ENCODE measurements at regions not wholly inside any gene's neighbourhood (a gene's known extent, or its start where the extent isn't known, plus 50 kb on each side); places are given as distances from the start of the nearest gene placed in this dataset.

GRCh38 chr2:83172841-83173240 is 1286.2 kb downstream of the SUCLG1 start:
- in situ Hi-C loops (cut with MboI) (no loop called here), intact Hi-C loops (cut with micrococcal nuclease; ENCODE audit: unreplicated experiment) (no loop called here)
- H2AFZ ChIP-seq (ENCODE audit: control insufficient read depth, low read depth, low read length), result no peak overlapping the region
- no TSS peak for BruUV-seq (replicated peaks)
- FAIRE-seq, result no peak
- RAD21 ChIA-PET (ENCODE audit: unreplicated experiment), result no interaction called here
- H3K27me3 ChIP-seq (replicated peaks in 1 of 2; ENCODE audit: control insufficient read depth in 2 of 2, insufficient read depth in 2 of 2, low read length in 1 of 2), result no peaks in the 10 kb centered on the region
- H3K79me2 ChIP-seq (ENCODE audit: control insufficient read depth, insufficient read depth, low read length), result no peaks in the 10 kb centered on the region
- no peak overlapping the region for H3K9ac ChIP-seq (ENCODE audit: control insufficient read depth, insufficient read depth, low read length)
- H3K4me1 ChIP-seq (ENCODE audit: control insufficient read depth, insufficient read depth, low read length), result no peaks in the 10 kb centered on the region
- TF ChIP-seq ZSCAN29 (IDR thresholded peaks at IDR 0.05), result no peak
- no peak for TF ChIP-seq E4F1 (IDR thresholded peaks at IDR 0.05; ENCODE audit: borderline replicate concordance, partially characterized antibody)
- no peak for TF ChIP-seq SMAD5 (IDR thresholded peaks at IDR 0.05; ENCODE audit: low read depth)
- TF ChIP-seq NFYB (IDR thresholded peaks at IDR 0.05; ENCODE audit: insufficient read depth, low read depth, low read length), result no peak
- no peak for TF ChIP-seq BCL11A (IDR thresholded peaks at IDR 0.05; ENCODE audit: low read depth, low read length)
- no peak for TF ChIP-seq PBX3 (IDR thresholded peaks at IDR 0.05; ENCODE audit: insufficient replicate concordance, low read depth, low read length)
- no peak for TF ChIP-seq TARDBP (IDR thresholded peaks at IDR 0.05; ENCODE audit: borderline replicate concordance)
- no peak for TF ChIP-seq IRF4 (IDR thresholded peaks at IDR 0.05; ENCODE audit: low read depth, low read length)
- TF ChIP-seq MXI1 (IDR thresholded peaks at IDR 0.05; ENCODE audit: low read depth, low read length), result no peak
- no peak for TF ChIP-seq HDAC6 (IDR thresholded peaks at IDR 0.05; ENCODE audit: unreplicated experiment)
- no peak for TF ChIP-seq SRF (IDR thresholded peaks at IDR 0.05; ENCODE audit: low read depth in 2 of 2, low read length in 2 of 2)
- no peak for TF ChIP-seq POLR2A (IDR thresholded peaks at IDR 0.05; ENCODE audit: low read depth, low read length)
- no peaks in the 10 kb centered on the region for H4K20me1 ChIP-seq (ENCODE audit: control insufficient read depth, insufficient read depth)
- H3K27ac ChIP-seq (ENCODE audit: control insufficient read depth, insufficient read depth), result no peak overlapping the region
- no peak overlapping the region for H3K4me2 ChIP-seq (ENCODE audit: control insufficient read depth, insufficient read depth)
- no peaks in the 10 kb centered on the region for H3K9me3 ChIP-seq (replicated peaks; ENCODE audit: control insufficient read depth, insufficient read depth, low read length)
- H3K4me3 ChIP-seq, result no peak overlapping the region
- WGBS (ENCODE audit: insufficient coverage, insufficient replicate concordance, low lambda C conversion rate, missing lambda C conversion rate), result 32% methylated on average over 2 of the region's 2 CpGs
- SMC1A ChIA-PET (ENCODE audit: uncharacterized antibody, unreplicated experiment), result no interaction called here
- ATAC-seq, result no peak
- POLR2A ChIA-PET, result no interaction called here
- CTCF ChIA-PET, result no interaction called here
- no peaks in the 10 kb centered on the region for H3K36me3 ChIP-seq (ENCODE audit: control insufficient read depth in 2 of 2, insufficient read depth in 2 of 2, low read length in 1 of 2)
- DNase-seq (ENCODE audit: low read depth, low spot score), result no peak
